ENCODE measurements at regions not wholly inside any gene's neighbourhood (a gene's known extent, or its start where the extent isn't known, plus 50 kb on each side); places are given as distances from the start of the nearest gene placed in this dataset.

- DNase-seq (ENCODE audit: low spot score in 2 of 2, unreplicated experiment in 2 of 2): no peak
- Mint-ChIP-seq H3K27me3 (ENCODE audit: low read depth) (no peaks in the 10 kb centered on the region), H3K9me3 (no peaks in the 10 kb centered on the region), H3K4me1 (peaks cover 13% of the 10 kb centered on the region), H3K27ac (no peak overlapping the region), H3K36me3 (no peaks in the 10 kb centered on the region), H3K4me3 (no peak overlapping the region)
- TF ChIP-seq, protein P1, sequence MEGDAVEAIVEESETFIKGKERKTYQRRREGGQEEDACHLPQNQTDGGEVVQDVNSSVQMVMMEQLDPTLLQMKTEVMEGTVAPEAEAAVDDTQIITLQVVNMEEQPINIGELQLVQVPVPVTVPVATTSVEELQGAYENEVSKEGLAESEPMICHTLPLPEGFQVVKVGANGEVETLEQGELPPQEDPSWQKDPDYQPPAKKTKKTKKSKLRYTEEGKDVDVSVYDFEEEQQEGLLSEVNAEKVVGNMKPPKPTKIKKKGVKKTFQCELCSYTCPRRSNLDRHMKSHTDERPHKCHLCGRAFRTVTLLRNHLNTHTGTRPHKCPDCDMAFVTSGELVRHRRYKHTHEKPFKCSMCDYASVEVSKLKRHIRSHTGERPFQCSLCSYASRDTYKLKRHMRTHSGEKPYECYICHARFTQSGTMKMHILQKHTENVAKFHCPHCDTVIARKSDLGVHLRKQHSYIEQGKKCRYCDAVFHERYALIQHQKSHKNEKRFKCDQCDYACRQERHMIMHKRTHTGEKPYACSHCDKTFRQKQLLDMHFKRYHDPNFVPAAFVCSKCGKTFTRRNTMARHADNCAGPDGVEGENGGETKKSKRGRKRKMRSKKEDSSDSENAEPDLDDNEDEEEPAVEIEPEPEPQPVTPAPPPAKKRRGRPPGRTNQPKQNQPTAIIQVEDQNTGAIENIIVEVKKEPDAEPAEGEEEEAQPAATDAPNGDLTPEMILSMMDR (IDR thresholded peaks at IDR 0.05; ENCODE audit: unreplicated experiment): no peak
Measured at GRCh38 chr1:191963286-191963685, 195.0 kb upstream of the RGS18 start.

DNA sequence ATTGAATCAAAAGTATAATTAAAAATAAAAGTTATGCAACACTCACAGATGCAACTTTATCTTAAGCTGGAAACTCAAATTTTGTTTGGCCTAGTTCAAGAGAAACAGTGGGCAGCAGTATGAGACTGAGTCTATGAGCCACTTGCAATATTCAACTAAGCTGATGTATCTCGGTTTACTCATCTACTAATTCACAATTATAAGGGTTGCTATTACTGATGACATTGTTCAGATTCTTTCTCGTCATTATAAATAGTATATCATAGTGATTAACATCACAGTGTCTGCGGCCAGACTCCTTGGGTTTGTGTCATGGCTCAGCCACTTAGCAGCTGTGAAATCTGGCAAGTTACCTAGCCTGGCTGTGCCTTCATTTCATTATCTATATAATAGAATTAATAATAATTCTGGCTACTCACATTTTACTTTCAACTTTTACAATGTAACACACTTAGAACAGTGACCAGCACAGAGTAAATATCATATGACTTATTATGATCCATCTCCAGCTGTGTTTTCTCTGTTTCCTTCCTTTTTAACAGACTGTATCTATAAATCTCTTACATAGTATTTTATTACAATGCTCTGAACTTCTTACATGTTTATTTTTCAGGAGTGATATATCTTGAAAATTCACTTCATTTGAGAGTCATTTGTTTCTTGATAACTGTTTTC, 194.3 kb upstream of the RGS18 start:
- H3K27ac Mint-ChIP-seq: no peak overlapping the region
- no peak overlapping the region for H3K4me3 Mint-ChIP-seq
- no peaks in the 10 kb centered on the region for H3K9me3 Mint-ChIP-seq
- no peak for DNase-seq (ENCODE audit: low spot score in 2 of 2, unreplicated experiment in 2 of 2)
- peaks cover 13% of the 10 kb centered on the region for H3K4me1 Mint-ChIP-seq
- TF ChIP-seq, protein P1 (IDR thresholded peaks at IDR 0.05; ENCODE audit: unreplicated experiment): no peak
- no peaks in the 10 kb centered on the region for H3K27me3 Mint-ChIP-seq (ENCODE audit: low read depth)
- no peaks in the 10 kb centered on the region for H3K36me3 Mint-ChIP-seq

DNA sequence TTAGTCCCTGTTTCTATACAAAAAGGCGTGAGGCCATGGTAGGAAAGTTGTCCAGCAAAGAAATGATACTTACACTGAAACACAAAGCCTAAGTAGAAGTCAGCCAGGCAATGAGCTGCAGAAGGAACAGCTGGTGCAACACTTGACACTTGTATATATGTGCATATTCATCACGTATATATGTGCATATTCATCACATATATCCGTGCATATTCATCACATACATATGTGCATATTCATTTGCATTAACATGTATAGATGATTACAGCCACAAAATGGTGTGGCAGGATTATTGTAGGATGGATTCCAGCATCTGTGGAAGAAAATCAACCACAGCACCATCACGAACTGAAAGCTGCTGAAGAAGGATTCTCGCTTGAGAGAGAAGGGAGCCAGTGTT, 189.0 kb upstream of the RGS18 start:
- Mint-ChIP-seq H3K27ac (no peak overlapping the region), H3K9me3 (peaks cover 2% of the 10 kb centered on the region), H3K4me1 (peaks cover 2% of the 10 kb centered on the region), H3K36me3 (no peaks in the 10 kb centered on the region), H3K4me3 (no peak overlapping the region), H3K27me3 (ENCODE audit: low read depth) (no peaks in the 10 kb centered on the region)
- no peak for DNase-seq (ENCODE audit: low spot score in 2 of 2, unreplicated experiment in 2 of 2)
- TF ChIP-seq, protein P1 (IDR thresholded peaks at IDR 0.05; ENCODE audit: unreplicated experiment): no peak

GRCh38 chr1:191970116-191970515, 188.1 kb upstream of the RGS18 start:
- DNase-seq (ENCODE audit: low spot score in 2 of 2, unreplicated experiment in 2 of 2): no peak
- no peak overlapping the region for H3K4me3 Mint-ChIP-seq
- H3K27me3 Mint-ChIP-seq (ENCODE audit: low read depth): no peaks in the 10 kb centered on the region
- TF ChIP-seq, protein P1 (IDR thresholded peaks at IDR 0.05; ENCODE audit: unreplicated experiment): no peak
- H3K4me1 Mint-ChIP-seq: no peaks in the 10 kb centered on the region
- no peaks in the 10 kb centered on the region for H3K36me3 Mint-ChIP-seq
- peaks cover 7% of the 10 kb centered on the region for H3K9me3 Mint-ChIP-seq
- no peak overlapping the region for H3K27ac Mint-ChIP-seq

DNA sequence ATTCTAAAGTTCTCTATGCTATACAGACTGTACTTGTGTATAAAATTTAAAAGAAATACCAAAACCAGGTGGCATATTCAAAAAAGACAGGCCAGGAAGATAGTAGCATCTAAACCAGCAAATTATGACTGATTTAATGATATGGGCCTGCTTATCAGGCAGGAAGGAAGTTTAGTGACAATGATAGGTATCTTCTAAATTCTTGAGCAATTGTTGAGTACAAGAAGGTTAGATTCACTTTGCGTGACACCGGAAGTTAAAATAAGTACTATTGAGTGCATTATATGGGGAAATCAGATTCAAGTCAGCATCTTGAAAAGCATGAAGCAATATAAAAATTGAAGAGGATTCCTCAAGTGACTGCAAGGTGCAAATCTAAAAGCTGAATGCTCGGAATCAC, 186.8 kb upstream of the RGS18 start:
- Mint-ChIP-seq H3K9me3 (peaks cover 7% of the 10 kb centered on the region), H3K27me3 (ENCODE audit: low read depth) (no peaks in the 10 kb centered on the region), H3K4me1 (no peaks in the 10 kb centered on the region), H3K36me3 (no peaks in the 10 kb centered on the region), H3K4me3 (no peak overlapping the region), H3K27ac (no peak overlapping the region)
- no peak for DNase-seq (ENCODE audit: low spot score in 2 of 2, unreplicated experiment in 2 of 2)
- TF ChIP-seq, protein P1 (IDR thresholded peaks at IDR 0.05; ENCODE audit: unreplicated experiment): no peak

DNA sequence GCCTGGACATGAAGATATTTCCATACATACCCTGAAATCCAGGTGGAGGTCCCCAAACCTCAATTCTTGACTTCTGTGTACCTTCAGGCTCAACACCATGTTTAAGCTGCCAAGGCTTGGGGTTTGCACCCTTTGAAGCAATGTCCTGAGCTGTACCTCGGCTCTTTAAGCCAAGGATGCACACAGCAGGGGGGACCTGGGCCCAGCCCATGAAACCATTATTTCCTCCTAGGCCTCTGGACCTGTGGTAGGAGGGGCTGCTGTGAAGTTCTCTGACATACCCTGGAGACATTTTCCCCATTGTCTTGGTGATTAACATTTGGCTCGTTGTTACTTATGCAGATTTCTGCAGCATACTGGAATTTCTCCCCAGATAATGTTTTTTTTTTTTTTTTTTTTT, 184.3 kb upstream of the RGS18 start:
- no peaks in the 10 kb centered on the region for H3K36me3 Mint-ChIP-seq
- H3K9me3 Mint-ChIP-seq: peaks cover 7% of the 10 kb centered on the region
- DNase-seq (ENCODE audit: low spot score in 2 of 2, unreplicated experiment in 2 of 2): no peak
- TF ChIP-seq, protein P1 (IDR thresholded peaks at IDR 0.05; ENCODE audit: unreplicated experiment): no peak
- H3K27ac Mint-ChIP-seq: no peak overlapping the region
- no peaks in the 10 kb centered on the region for H3K27me3 Mint-ChIP-seq (ENCODE audit: low read depth)
- no peak overlapping the region for H3K4me3 Mint-ChIP-seq
- no peaks in the 10 kb centered on the region for H3K4me1 Mint-ChIP-seq
